ENCODE measurements at regions not wholly inside any gene's neighbourhood (a gene's known extent, or its start where the extent isn't known, plus 50 kb on each side); places are given as distances from the start of the nearest gene placed in this dataset.

DNA sequence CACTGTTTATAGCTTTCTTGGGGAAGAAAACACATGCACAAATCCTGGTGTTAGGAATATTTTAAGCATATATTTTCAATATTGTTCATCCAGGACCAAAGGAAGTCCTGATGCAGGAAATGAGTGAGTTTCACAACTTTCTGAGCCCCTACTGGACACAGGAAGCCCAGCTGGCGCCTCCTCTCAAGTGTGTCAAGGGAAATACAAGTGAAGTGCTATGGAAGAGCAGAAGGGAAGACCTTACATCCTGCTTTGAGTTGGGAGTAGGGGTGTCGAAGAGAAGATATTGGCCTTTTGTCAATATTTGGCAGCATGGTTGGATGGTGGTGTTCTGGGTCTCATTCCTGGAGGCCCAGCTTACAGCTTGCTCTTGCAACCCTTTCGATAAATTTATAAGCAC, 66.1 kb upstream of the ZDHHC17 start:
- ChIA-PET CTCF (interaction anchor here (1.0 to 1.3 kb wide), 3 partner anchors 10 to 92 kb away, joined by 3 read pairs; no protein-coding TSS in a partner anchor), POLR2A (no interaction called here)
- TF ChIP-seq, protein P1, sequence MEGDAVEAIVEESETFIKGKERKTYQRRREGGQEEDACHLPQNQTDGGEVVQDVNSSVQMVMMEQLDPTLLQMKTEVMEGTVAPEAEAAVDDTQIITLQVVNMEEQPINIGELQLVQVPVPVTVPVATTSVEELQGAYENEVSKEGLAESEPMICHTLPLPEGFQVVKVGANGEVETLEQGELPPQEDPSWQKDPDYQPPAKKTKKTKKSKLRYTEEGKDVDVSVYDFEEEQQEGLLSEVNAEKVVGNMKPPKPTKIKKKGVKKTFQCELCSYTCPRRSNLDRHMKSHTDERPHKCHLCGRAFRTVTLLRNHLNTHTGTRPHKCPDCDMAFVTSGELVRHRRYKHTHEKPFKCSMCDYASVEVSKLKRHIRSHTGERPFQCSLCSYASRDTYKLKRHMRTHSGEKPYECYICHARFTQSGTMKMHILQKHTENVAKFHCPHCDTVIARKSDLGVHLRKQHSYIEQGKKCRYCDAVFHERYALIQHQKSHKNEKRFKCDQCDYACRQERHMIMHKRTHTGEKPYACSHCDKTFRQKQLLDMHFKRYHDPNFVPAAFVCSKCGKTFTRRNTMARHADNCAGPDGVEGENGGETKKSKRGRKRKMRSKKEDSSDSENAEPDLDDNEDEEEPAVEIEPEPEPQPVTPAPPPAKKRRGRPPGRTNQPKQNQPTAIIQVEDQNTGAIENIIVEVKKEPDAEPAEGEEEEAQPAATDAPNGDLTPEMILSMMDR (IDR thresholded peaks at IDR 0.05; ENCODE audit: insufficient read depth, low read depth, low read length), result no peak
- no peak for DNase-seq (ENCODE audit: low read depth)
- Histone ChIP-seq H3K4me3 (ENCODE audit: low read depth, low read length) (no peak overlapping the region), H3K36me3 (ENCODE audit: control insufficient read depth, insufficient read depth, low read length) (no peaks in the 10 kb centered on the region), H3K27me3 (ENCODE audit: control insufficient read depth, insufficient read depth, low read length) (no peaks in the 10 kb centered on the region)

DNA sequence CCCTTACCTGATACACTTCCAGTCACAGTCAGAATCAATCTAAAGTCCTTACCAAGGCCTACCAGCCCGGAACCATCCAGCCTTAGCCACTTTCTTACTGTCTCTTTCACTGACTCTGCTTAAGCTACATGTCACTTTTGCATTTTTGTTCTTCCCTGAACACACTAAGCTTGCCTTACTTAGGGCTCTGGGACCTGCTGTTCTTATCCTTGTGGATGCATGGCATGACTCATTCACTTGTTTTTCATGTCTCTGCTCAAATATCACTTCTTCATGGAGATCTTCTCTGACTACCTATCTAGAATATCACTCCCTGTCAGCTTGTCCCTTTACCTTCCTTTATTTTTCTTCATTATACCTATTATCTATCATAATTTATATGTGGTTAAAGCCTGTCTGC, 65.6 kb upstream of the ZDHHC17 start:
- CTCF ChIA-PET, result interaction anchor here (1.0 to 1.3 kb wide), 3 partner anchors 10 to 92 kb away, joined by 3 read pairs; no protein-coding TSS in a partner anchor
- TF ChIP-seq, protein P1 (IDR thresholded peaks at IDR 0.05; ENCODE audit: insufficient read depth, low read depth, low read length), result no peak
- Histone ChIP-seq H3K36me3 (ENCODE audit: control insufficient read depth, insufficient read depth, low read length) (no peaks in the 10 kb centered on the region), H3K4me3 (ENCODE audit: low read depth, low read length) (no peak overlapping the region), H3K27me3 (ENCODE audit: control insufficient read depth, insufficient read depth, low read length) (no peaks in the 10 kb centered on the region)
- no peak for DNase-seq (ENCODE audit: low read depth)
- POLR2A ChIA-PET, result no interaction called here

DNA sequence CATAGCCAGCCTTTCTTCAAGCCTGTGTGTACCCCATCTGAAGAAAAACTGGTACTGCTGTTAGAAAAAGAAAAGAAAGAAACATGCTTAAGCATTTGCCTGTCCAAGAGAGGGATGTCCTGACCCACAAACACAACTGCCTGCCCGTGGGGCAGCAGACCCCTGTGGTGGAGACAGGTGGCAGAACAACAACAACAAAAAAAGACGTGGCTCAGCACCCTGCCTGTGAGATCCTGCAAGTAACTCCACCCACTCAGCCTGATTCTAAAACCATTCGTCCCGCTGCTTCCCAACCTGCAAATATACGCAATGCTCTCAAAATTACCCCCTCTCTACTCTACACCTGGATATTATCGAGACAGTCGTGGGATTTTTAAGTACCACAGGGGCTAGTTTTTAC, 64.9 kb upstream of the ZDHHC17 start:
- CTCF ChIA-PET, result interaction anchor here (1.0 to 1.2 kb wide), 2 partner anchors 15 to 91 kb away, joined by 3 read pairs; no protein-coding TSS in a partner anchor
- no peak for DNase-seq (ENCODE audit: low read depth)
- no peaks in the 10 kb centered on the region for H3K27me3 ChIP-seq (ENCODE audit: control insufficient read depth, insufficient read depth, low read length)
- TF ChIP-seq, protein P1 (IDR thresholded peaks at IDR 0.05; ENCODE audit: insufficient read depth, low read depth, low read length), result no peak
- no peak overlapping the region for H3K4me3 ChIP-seq (ENCODE audit: low read depth, low read length)
- H3K36me3 ChIP-seq (ENCODE audit: control insufficient read depth, insufficient read depth, low read length), result no peaks in the 10 kb centered on the region
- POLR2A ChIA-PET, result no interaction called here

DNA sequence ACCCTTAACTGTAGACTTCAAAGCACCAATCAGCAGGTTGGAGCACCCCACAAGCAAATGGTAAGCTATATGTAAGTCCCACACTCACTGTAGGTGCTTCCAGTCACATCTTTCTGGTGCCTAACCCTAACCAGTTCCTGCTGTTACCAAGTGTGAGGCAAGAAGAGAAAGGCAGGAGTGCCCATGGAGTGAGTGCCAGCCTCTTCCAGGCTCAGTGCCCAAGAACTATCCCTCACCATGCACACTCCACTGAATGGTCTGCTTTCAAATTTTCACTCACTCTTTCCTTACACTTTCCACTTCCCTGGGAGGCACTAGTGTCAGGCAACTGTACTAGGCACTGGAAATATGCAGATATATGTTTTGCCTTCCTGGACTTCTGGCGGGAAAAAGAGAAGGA, 62.2 kb upstream of the ZDHHC17 start:
- DNase-seq (ENCODE audit: low read depth), result no peak
- ChIA-PET CTCF (no interaction called here), POLR2A (interaction anchor here (0.6 kb wide), 1 partner anchor 1241 kb away, joined by 3 read pairs; no protein-coding TSS in a partner anchor)
- TF ChIP-seq, protein P1 (IDR thresholded peaks at IDR 0.05; ENCODE audit: insufficient read depth, low read depth, low read length), result no peak
- H3K36me3 ChIP-seq (ENCODE audit: control insufficient read depth, insufficient read depth, low read length), result no peaks in the 10 kb centered on the region
- no peak overlapping the region for H3K4me3 ChIP-seq (ENCODE audit: low read depth, low read length)
- no peaks in the 10 kb centered on the region for H3K27me3 ChIP-seq (ENCODE audit: control insufficient read depth, insufficient read depth, low read length)

DNA sequence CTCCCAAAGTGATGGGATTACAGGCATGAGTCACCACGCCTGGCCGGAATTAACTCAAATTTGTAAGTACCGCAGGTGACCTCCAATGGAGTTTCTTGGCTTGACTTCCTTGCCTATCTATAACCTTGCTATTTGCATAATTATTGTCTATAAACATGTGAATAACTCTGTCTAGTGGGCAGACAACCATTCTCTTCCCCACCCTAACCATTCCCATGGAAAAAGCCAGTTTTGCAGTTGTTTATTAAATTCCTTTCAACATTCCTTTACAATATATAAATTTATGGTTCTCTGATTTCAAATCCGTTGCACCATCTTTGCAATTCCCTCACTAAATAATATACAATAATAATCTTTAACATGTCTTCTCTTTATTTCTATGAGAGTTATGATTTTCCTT, 61.0 kb upstream of the ZDHHC17 start:
- Histone ChIP-seq H3K27me3 (ENCODE audit: control insufficient read depth, insufficient read depth, low read length) (no peaks in the 10 kb centered on the region), H3K36me3 (ENCODE audit: control insufficient read depth, insufficient read depth, low read length) (no peaks in the 10 kb centered on the region), H3K4me3 (ENCODE audit: low read depth, low read length) (no peak overlapping the region)
- TF ChIP-seq, protein P1 (IDR thresholded peaks at IDR 0.05; ENCODE audit: insufficient read depth, low read depth, low read length), result no peak
- ChIA-PET CTCF (interaction anchor here (0.6 to 2.0 kb wide), 2 partner anchors 54 to 308 kb away, joined by 3 to 4 read pairs; no protein-coding TSS in a partner anchor), POLR2A (no interaction called here)
- DNase-seq (ENCODE audit: low read depth), result no peak
